A673 (cell line): ENCODE measurements at regions not wholly inside any gene's neighbourhood (a gene's known extent, or its start where the extent isn't known, plus 50 kb on each side); places are given as distances from the start of the nearest gene placed in this dataset.

ENCODE experiments used
- BruUV-seq: library from RNA; stranded (reverse); fragments of 400-500 nt; replicated peaks from 2 replicates; lab custom pipeline; 2021; lab: Mats Ljungman, UMichigan
- CTCF ChIA-PET: fragments of 300-600 bp; sonication (Branson Sonifier 250); formaldehyde crosslinking; loops from one replicate; lab custom pipeline; 2022; ENCODE audit warnings: antibody characterized with exemption; lab: Charles Lee
- POLR2A ChIA-PET: fragments of 300-600 bp; sonication (Branson Sonifier 250); formaldehyde crosslinking; loops from one replicate; lab custom pipeline; 2022; ENCODE audit warnings: antibody characterized with exemption; ENCODE audit not compliant: low non-redundant PET; lab: Charles Lee
- DNase-seq: peaks from one replicate; pipeline ENCODE4 v3.0.0-alpha.2; 2015; ENCODE audit warnings: low spot score
- H3K27ac ChIP-seq: fragments of 200-600 bp; sonication (generic); 2 replicates; pipeline ENCODE4 v1.5.1; 2016; ENCODE audit warnings: mixed run types, low read depth, mild to moderate bottlenecking, mixed read lengths, antibody characterized with exemption, low read length; ENCODE audit not compliant: poor library complexity, severe bottlenecking
- H3K27me3 ChIP-seq: fragments of 200-600 bp; sonication (generic); replicated peaks from 2 replicates; pipeline ENCODE4 v1.6.1; 2017; ENCODE audit warnings: mixed run types, low read depth, mild to moderate bottlenecking, mixed read lengths, antibody characterized with exemption, low read length; ENCODE audit not compliant: insufficient read depth, poor library complexity
- H3K36me3 ChIP-seq: fragments of 200-600 bp; sonication (generic); 2 replicates; pipeline ENCODE4 v1.6.1; 2016; ENCODE audit warnings: mixed run types, mild to moderate bottlenecking, mixed read lengths, antibody characterized with exemption, low read length; ENCODE audit not compliant: insufficient read depth, poor library complexity, severe bottlenecking
- H3K4me1 ChIP-seq: fragments of 200-600 bp; sonication (generic); 2 replicates; pipeline ENCODE4 v1.6.1; 2017; ENCODE audit warnings: mixed run types, mild to moderate bottlenecking, mixed read lengths, antibody characterized with exemption, low read length; ENCODE audit not compliant: insufficient read depth, poor library complexity, severe bottlenecking
- H3K4me3 ChIP-seq: fragments of 200-600 bp; sonication (generic); 2 replicates; pipeline ENCODE4 v1.5.1; 2016; ENCODE audit warnings: low read depth, mixed run types, mild to moderate bottlenecking, mixed read lengths, low read length; ENCODE audit not compliant: poor library complexity, severe bottlenecking
- H3K9me3 ChIP-seq: fragments of 200-600 bp; sonication (generic); 2 replicates; pipeline ENCODE4 v1.6.1; 2016; ENCODE audit warnings: mixed run types, low read depth, mild to moderate bottlenecking, mixed read lengths, antibody characterized with exemption, low read length; ENCODE audit not compliant: poor library complexity, severe bottlenecking
- CTCF ChIP-seq: fragments of 300-800, 200-600 bp; sonication (generic); conservative IDR thresholded peaks from 2 replicates; pipeline ENCODE4 v1.5.1; 2017; ENCODE audit warnings: low read depth, mild to moderate bottlenecking, antibody characterized with exemption, low read length, moderate library complexity, mixed read lengths
- EZH2 ChIP-seq: fragments of 200-600 bp; sonication (generic); IDR thresholded peaks from 2 replicates; pipeline ENCODE4 v1.6.1; 2017; ENCODE audit warnings: borderline replicate concordance, low read depth, mild to moderate bottlenecking, mixed read lengths, antibody characterized with exemption, low read length; ENCODE audit not compliant: poor library complexity, severe bottlenecking
- intact Hi-C: fragments of 100-400 bp; cut with micrococcal nuclease; formaldehyde crosslinking; loops from one replicate; pipeline ENCODE4 v1.10.0; 2022; ENCODE audit not compliant: unreplicated experiment

- no peak for DNase-seq
- ChIA-PET POLR2A (no interaction called here), CTCF (no interaction called here)
- Histone ChIP-seq H3K9me3 (no peaks in the 10 kb centered on the region), H3K27ac (no peak overlapping the region), H3K27me3 (peaks cover 87% of the 10 kb centered on the region), H3K4me1 (no peaks in the 10 kb centered on the region), H3K36me3 (no peaks in the 10 kb centered on the region), H3K4me3 (no peak overlapping the region)
- no TSS peak for BruUV-seq
- intact Hi-C loops, result loop anchor here (10.0 kb wide), 2 partner anchors 267 to 357 kb away; no protein-coding TSS in a partner anchor
- TF ChIP-seq CTCF, result no peak
Measured at GRCh38 chr5:2031581-2031980, 148.9 kb upstream of the IRX4 start.

GRCh38 chr5:2030131-2030530, 147.4 kb upstream of the IRX4 start:
- no TSS peak for BruUV-seq
- no peak for DNase-seq
- no peaks in the 10 kb centered on the region for H3K4me1 ChIP-seq
- no peaks in the 10 kb centered on the region for H3K9me3 ChIP-seq
- H3K27me3 ChIP-seq, result peaks cover 85% of the 10 kb centered on the region
- no peak for TF ChIP-seq EZH2
- no peak for TF ChIP-seq CTCF
- H3K4me3 ChIP-seq, result no peak overlapping the region
- ChIA-PET POLR2A (no interaction called here), CTCF (no interaction called here)
- intact Hi-C loops, result loop anchor here (10.0 kb wide), 2 partner anchors 265 to 355 kb away; no protein-coding TSS in a partner anchor
- H3K36me3 ChIP-seq, result no peaks in the 10 kb centered on the region
- H3K27ac ChIP-seq, result no peak overlapping the region

GRCh38 chr5:2029206-2029605, 146.5 kb upstream of the IRX4 start:
- DNase-seq, result no peak
- ChIA-PET POLR2A (no interaction called here), CTCF (no interaction called here)
- Histone ChIP-seq H3K4me3 (no peak overlapping the region), H3K27me3 (peaks cover 80% of the 10 kb centered on the region), H3K4me1 (no peaks in the 10 kb centered on the region), H3K9me3 (no peaks in the 10 kb centered on the region), H3K36me3 (no peaks in the 10 kb centered on the region), H3K27ac (no peak overlapping the region)
- no TSS peak for BruUV-seq
- TF ChIP-seq EZH2, result no peak
- no peak for TF ChIP-seq CTCF
- intact Hi-C loops, result no loop called here
